ENCODE measurements at regions not wholly inside any gene's neighbourhood (a gene's known extent, or its start where the extent isn't known, plus 50 kb on each side); places are given as distances from the start of the nearest gene placed in this dataset.

DNA sequence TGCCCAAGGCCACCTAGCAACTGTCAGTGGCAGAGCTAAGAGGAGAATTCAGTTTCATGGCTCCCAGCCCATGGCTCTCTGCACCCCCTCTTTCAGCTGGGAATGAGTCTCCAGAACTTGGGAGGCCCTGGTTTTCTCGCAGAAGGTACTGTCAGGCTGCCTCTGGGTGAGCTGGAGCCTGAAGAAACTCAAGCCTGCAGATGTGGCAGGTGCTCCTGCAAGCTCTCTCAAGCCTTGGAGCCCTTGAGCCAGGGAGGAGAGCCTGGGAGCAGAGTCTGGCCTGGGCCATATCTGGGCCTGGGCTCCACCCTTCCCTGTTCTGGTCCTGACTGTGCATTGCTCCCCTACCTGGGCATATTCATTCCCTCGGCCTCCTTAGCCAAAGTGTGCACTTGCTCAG lies 74.4 kb upstream of the TLE3 start:
- Mint-ChIP-seq H3K36me3 (ENCODE audit: low read depth) (no peaks in the 10 kb centered on the region), H3K4me3 (ENCODE audit: low read depth) (no peak overlapping the region), H3K27me3 (ENCODE audit: low read depth) (peaks cover 35% of the 10 kb centered on the region), H3K9me3 (no peaks in the 10 kb centered on the region), H3K27ac (no peak overlapping the region), H3K4me1 (ENCODE audit: low read depth) (no peaks in the 10 kb centered on the region)
- intact Hi-C loops (cut with micrococcal nuclease), result no loop called here
- no peak for DNase-seq (ENCODE audit: low spot score)

DNA sequence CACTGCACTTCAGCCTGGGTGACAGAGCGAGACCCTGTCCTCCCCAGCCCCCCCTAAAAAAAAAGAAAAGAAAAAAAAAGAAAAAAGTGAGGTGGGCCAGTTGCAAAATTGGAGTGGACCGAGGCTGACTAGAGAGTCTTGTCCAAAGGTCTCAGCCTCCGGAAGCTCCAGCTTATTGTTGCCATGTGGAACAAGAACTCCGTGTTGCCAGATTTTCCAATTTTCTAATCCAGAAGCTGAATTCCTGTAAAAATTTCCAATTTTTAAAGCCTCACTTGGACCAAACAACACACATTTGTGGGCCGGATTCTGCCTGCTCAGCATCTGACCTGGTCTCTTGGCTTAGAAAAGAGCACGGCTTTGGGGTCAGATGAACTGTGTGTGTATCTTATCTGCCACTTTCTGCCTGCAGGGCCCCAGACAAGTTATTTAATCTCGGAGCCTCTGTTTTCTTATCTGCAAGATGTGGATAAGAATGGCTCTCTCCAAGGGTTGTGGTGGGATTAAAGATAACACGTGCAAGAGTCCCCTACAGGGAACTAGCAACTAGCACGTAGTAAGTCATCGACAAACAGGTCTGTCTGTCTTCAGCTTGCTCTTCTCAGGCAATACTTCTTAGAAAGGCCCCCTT lies 73.7 kb upstream of the TLE3 start:
- no peaks in the 10 kb centered on the region for H3K9me3 Mint-ChIP-seq
- intact Hi-C loops (cut with micrococcal nuclease), result no loop called here
- no peak overlapping the region for H3K4me3 Mint-ChIP-seq (ENCODE audit: low read depth)
- no peaks in the 10 kb centered on the region for H3K36me3 Mint-ChIP-seq (ENCODE audit: low read depth)
- peaks cover 35% of the 10 kb centered on the region for H3K27me3 Mint-ChIP-seq (ENCODE audit: low read depth)
- no peak for DNase-seq (ENCODE audit: low spot score)
- no peaks in the 10 kb centered on the region for H3K4me1 Mint-ChIP-seq (ENCODE audit: low read depth)
- no peak overlapping the region for H3K27ac Mint-ChIP-seq

DNA sequence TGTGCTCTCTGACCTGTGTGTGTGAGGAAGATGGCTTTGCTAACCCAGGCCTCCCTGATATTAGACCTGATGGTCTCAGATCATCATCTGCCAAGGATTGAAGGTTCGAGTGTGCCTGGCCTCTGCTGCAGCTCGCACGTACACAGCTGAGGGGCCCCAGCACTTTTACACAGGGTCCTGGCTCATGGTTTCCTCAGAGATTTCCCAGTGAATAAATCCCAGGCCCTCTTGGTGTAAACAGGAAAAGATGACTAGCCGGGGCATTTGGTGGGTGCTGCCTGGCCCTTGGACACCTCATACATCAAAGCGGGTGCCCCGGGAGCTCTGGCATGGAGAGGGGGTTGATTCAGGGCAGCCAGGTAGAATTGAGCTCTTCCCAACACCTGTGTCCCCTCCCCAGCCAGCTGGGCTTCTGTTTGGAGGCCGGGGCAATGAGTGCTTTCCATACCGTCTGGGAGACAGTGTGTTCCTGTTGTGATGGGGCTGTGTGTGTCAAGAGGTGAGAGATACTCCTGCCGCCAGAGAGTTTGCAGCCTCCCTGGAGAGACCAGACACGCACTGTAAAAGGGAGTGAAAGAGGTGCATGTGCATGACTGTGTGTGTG lies 72.5 kb upstream of the TLE3 start:
- H3K36me3 Mint-ChIP-seq (ENCODE audit: low read depth), result no peaks in the 10 kb centered on the region
- H3K4me1 Mint-ChIP-seq (ENCODE audit: low read depth), result no peaks in the 10 kb centered on the region
- no peak for DNase-seq (ENCODE audit: low spot score)
- intact Hi-C loops (cut with micrococcal nuclease), result no loop called here
- H3K4me3 Mint-ChIP-seq (ENCODE audit: low read depth), result no peak overlapping the region
- no peaks in the 10 kb centered on the region for H3K9me3 Mint-ChIP-seq
- H3K27ac Mint-ChIP-seq, result no peak overlapping the region
- H3K27me3 Mint-ChIP-seq (ENCODE audit: low read depth), result peaks cover 30% of the 10 kb centered on the region

DNA sequence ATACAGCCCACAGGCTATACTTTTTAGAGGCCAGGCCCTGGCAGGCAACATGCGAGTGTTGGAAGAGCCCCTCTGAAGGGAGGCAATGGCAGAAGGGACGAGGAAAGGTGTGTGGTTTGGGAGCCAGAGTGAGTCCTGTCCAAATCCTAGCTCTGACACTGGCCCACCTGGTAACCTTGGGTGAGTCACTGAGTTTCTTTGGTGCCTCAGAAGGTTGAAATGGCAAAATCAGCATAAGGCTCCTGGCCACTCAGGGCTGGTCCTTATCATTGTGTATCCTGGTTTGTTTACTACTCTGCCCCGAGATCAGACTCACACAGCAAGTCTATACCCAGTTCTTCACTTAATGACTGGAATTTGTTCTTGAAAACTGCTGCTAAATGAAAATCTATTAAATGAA lies 71.4 kb upstream of the TLE3 start:
- no peaks in the 10 kb centered on the region for H3K36me3 Mint-ChIP-seq (ENCODE audit: low read depth)
- intact Hi-C loops (cut with micrococcal nuclease), result no loop called here
- H3K9me3 Mint-ChIP-seq, result no peaks in the 10 kb centered on the region
- no peak for DNase-seq (ENCODE audit: low spot score)
- H3K4me1 Mint-ChIP-seq (ENCODE audit: low read depth), result no peaks in the 10 kb centered on the region
- peaks cover 27% of the 10 kb centered on the region for H3K27me3 Mint-ChIP-seq (ENCODE audit: low read depth)
- H3K27ac Mint-ChIP-seq, result no peak overlapping the region
- no peak overlapping the region for H3K4me3 Mint-ChIP-seq (ENCODE audit: low read depth)

DNA sequence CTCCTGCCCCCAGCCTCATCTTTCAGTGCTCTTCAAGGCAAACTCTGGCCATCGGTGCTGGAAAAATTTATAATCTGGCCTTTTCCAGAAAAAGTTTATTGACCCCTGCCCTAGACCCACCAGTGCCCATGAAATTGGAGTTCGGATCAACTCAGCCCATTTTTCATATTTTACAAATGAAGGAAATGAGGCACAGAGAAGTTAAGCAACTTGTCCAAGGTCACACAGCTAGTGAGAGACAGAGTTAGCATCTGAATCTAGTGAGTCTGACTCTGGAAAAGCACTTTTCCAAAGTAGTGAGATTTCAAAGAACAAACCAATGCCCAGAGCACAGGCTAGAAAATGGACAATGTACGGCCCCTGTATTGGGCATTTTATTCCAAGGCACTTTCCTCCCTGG lies 69.4 kb upstream of the TLE3 start:
- no peak for DNase-seq (ENCODE audit: low spot score)
- Mint-ChIP-seq H3K9me3 (no peaks in the 10 kb centered on the region), H3K36me3 (ENCODE audit: low read depth) (no peaks in the 10 kb centered on the region), H3K27me3 (ENCODE audit: low read depth) (peaks cover 20% of the 10 kb centered on the region), H3K4me3 (ENCODE audit: low read depth) (no peak overlapping the region), H3K4me1 (ENCODE audit: low read depth) (no peaks in the 10 kb centered on the region), H3K27ac (no peak overlapping the region)
- intact Hi-C loops (cut with micrococcal nuclease), result no loop called here

DNA sequence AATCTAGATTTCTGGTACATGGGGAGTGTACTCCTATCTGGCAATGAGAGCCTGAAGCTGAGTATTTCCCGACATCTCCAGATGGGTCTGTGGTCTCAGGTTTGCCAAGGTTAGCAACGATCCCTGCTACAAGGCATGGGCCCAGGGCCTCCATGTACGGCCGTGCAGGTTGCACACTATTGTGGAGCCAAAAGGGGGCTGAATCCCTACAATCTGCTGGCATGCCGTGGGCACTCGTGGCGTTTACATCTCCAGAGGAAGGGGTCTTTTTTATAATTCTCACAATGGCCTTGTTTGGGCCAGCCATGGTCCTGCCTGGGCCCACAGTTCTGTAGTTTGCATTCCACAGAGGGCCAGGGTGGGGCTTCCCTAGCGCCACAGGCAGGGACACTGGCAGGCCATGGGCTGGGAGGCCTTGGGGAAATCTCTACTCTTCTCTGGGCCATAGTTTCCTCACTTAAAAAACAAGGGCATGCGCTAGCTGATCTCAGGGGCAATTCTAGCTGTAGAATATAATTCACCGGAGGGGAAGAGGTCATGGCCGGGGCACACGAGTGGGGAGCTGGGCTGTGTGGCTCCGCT lies 68.9 kb upstream of the TLE3 start:
- H3K27me3 Mint-ChIP-seq (ENCODE audit: low read depth), result peaks cover 19% of the 10 kb centered on the region
- no peak for DNase-seq (ENCODE audit: low spot score)
- H3K4me1 Mint-ChIP-seq (ENCODE audit: low read depth), result no peaks in the 10 kb centered on the region
- no peak overlapping the region for H3K4me3 Mint-ChIP-seq (ENCODE audit: low read depth)
- no peaks in the 10 kb centered on the region for H3K9me3 Mint-ChIP-seq
- no peak overlapping the region for H3K27ac Mint-ChIP-seq
- H3K36me3 Mint-ChIP-seq (ENCODE audit: low read depth), result no peaks in the 10 kb centered on the region
- intact Hi-C loops (cut with micrococcal nuclease), result no loop called here

DNA sequence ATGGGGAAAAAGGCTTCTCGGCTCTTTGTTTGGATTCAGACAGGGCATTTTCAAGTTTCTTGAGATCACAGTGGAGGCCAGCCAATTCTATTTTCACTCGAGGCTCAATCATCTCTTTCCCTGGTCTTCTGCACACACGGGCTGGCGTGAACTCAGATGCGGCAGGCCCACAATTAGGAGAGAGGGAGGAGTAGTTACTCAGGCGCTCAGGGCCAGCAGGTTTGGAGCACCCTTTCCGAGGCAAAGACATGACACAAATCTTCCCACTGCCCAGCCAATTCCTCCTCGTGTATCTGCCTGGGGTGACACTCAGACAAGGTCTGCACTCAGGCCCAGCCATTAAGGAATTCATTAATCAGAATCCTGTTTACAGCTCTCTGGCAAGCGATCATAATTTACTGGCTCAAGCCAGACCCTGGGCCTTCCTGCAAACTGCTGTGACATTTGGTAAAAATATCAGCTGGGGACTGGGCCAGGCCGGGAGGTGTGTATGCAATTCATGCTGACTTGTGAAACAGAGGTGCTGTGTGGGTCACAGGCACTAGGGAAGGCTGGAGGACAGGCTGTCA lies 68.1 kb upstream of the TLE3 start:
- Mint-ChIP-seq H3K9me3 (no peaks in the 10 kb centered on the region), H3K27ac (no peak overlapping the region), H3K4me1 (ENCODE audit: low read depth) (no peaks in the 10 kb centered on the region), H3K4me3 (ENCODE audit: low read depth) (no peak overlapping the region), H3K27me3 (ENCODE audit: low read depth) (peaks cover 21% of the 10 kb centered on the region), H3K36me3 (ENCODE audit: low read depth) (no peaks in the 10 kb centered on the region)
- intact Hi-C loops (cut with micrococcal nuclease), result no loop called here
- no peak for DNase-seq (ENCODE audit: low spot score)

DNA sequence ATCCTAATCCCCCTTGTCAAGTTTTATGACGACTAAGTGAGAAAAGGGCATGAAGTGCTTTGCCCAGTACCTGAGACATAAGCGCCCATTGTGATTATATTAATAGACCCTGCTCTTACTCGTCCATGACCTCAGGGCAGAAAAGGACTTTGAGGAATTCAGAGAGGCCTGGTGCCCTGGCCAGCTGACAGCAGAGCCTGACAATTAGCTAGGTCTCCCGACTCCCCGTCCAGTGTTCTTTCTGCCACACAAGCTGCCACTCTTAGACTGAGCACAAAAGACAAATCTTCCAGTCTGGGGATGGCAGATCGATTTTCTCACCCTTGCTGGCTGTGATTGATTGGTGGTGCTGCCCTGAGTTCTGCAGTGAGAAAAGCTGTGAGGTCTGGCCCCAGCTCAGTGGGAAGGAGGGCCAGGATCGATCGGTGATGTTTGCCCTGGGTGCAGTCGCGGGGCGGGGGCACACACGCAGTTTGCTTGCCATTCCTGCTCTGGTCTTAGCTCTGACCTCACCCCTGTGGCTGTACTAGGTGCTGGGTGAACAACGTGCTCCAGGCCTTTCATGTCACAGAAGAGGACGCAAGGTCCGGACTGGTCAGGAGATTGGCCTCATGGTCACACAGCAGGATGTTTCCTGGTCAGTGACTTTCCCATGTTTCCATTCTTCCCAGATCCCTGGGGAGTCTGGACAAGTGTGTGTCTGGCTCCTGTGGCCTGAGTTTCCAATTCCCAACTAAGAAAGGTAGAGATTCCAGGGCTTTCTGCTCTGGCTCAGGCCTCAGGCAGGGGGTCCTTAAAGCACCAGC lies 67.4 kb upstream of the TLE3 start:
- Mint-ChIP-seq H3K4me3 (ENCODE audit: low read depth) (no peak overlapping the region), H3K27ac (no peak overlapping the region), H3K9me3 (no peaks in the 10 kb centered on the region), H3K36me3 (ENCODE audit: low read depth) (no peaks in the 10 kb centered on the region), H3K27me3 (ENCODE audit: low read depth) (peaks cover 18% of the 10 kb centered on the region), H3K4me1 (ENCODE audit: low read depth) (no peaks in the 10 kb centered on the region)
- intact Hi-C loops (cut with micrococcal nuclease), result no loop called here
- no peak for DNase-seq (ENCODE audit: low spot score)

DNA sequence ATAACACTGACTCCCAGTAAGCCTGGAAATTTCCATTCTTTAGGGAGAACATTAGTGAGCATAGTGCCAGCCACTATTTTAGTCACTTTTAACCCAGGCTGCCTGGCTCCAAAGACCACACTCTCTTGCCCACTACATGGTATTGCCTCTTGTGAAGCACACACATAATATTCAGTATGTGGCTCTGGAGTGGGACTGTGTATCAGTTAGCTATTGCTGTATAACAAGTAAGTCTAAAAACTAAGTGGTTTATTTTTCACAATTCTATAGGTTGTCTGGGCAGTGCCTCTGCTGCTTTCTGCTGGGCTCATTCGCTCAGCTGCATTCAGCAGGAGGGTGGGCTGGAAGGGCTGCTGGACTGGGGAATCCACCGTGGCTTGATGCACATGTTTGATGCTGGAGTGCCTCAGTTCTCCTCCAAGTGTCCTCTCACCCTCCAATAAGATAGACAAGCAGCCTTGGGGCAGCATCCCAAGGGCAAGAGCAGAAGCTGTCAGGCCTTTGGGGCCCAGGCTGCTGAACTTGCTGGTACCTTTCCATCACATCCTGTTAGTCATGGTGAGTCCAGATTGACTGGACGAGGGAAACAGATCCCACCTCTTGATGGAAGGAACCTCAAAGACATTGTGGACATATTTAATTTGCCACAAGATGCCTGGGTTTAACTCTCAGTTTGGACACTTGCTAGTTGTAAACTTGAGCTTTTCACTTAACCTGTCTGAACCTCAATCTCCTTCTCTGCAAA lies 66.6 kb upstream of the TLE3 start:
- H3K4me1 Mint-ChIP-seq (ENCODE audit: low read depth), result no peaks in the 10 kb centered on the region
- H3K27ac Mint-ChIP-seq, result no peak overlapping the region
- no peak for DNase-seq (ENCODE audit: low spot score)
- H3K36me3 Mint-ChIP-seq (ENCODE audit: low read depth), result no peaks in the 10 kb centered on the region
- intact Hi-C loops (cut with micrococcal nuclease), result no loop called here
- H3K9me3 Mint-ChIP-seq, result no peaks in the 10 kb centered on the region
- H3K27me3 Mint-ChIP-seq (ENCODE audit: low read depth), result peaks cover 22% of the 10 kb centered on the region
- H3K4me3 Mint-ChIP-seq (ENCODE audit: low read depth), result no peak overlapping the region

DNA sequence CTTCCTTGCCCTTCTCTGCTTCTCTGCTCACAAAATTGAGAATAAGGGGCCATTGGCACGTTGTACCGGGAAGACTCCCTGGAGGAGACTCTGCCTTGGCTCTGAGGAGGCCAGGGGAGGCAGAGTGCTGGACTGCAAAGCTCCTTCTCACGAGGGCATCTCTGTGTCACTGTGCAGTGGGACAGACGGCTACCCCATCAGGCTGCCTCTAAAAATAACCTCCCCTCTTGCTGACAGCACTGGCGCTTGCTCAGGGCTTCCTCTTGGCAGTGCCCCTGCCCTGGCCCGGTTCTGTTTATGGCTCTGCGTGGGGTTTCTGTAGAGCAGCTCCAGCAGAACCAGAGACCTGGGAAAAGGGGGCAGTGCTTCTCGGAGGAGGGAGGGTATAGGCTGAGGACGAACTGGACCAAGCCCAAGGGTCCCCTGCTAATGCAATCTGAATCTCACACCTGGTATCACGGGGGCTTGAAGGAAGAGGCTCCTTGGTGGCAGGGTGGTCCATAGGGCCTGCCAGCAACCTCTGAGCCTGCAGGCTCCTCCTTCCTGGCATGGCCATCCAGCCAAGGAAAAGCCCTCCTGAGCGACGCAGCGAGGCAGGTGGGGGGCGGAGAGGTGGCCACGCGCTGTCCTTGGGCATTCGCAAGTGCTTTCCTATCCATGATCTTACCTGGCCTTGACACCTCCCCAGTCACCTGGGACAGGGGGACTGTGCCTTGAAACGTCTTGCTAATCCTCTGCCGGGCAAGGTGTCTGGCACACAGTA lies 63.3 kb upstream of the TLE3 start:
- intact Hi-C loops (cut with micrococcal nuclease), result no loop called here
- Mint-ChIP-seq H3K27me3 (ENCODE audit: low read depth) (peaks cover 23% of the 10 kb centered on the region), H3K4me1 (ENCODE audit: low read depth) (no peaks in the 10 kb centered on the region), H3K9me3 (no peaks in the 10 kb centered on the region), H3K4me3 (ENCODE audit: low read depth) (no peak overlapping the region), H3K36me3 (ENCODE audit: low read depth) (no peaks in the 10 kb centered on the region), H3K27ac (no peak overlapping the region)
- DNase-seq (ENCODE audit: low spot score), result no peak

DNA sequence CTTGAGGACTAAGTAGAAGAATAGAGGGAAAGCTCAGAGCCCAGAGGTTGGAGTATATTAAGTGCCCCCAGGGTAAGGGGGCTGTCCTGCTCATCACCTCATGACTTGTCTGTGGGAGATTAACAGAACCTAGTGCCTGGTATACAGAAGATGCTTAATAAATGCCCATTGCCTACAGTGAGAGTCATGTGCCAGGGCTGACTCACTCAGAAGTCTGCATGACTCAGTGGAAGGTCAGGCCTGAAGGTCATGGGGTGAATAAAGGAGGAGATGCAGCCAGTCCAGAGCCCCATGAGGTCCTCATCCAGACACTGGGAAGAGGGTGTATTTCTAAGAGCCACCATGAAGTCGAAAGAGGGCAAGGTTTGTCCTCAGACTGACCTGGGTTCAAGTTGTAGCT lies 62.5 kb upstream of the TLE3 start:
- H3K9me3 Mint-ChIP-seq, result no peaks in the 10 kb centered on the region
- peaks cover 26% of the 10 kb centered on the region for H3K27me3 Mint-ChIP-seq (ENCODE audit: low read depth)
- H3K4me1 Mint-ChIP-seq (ENCODE audit: low read depth), result no peaks in the 10 kb centered on the region
- no peaks in the 10 kb centered on the region for H3K36me3 Mint-ChIP-seq (ENCODE audit: low read depth)
- H3K4me3 Mint-ChIP-seq (ENCODE audit: low read depth), result no peak overlapping the region
- DNase-seq (ENCODE audit: low spot score), result no peak
- no peak overlapping the region for H3K27ac Mint-ChIP-seq
- intact Hi-C loops (cut with micrococcal nuclease), result no loop called here

DNA sequence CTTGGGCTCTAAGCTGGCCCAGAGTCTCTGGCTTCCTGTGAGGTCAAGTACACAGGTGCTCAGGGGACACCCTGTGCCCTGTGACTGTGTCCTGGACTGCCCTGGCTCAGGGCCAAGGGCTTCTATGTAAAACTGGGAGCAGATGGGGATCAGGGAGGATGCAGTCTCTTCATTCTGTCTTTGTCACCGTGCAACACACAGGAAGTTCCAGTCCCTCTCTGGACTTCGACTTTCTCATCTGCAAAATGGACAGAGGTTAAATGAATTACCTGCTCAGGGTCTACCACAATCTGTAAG lies 61.9 kb upstream of the TLE3 start:
- Mint-ChIP-seq H3K27me3 (ENCODE audit: low read depth) (peaks cover 32% of the 10 kb centered on the region), H3K27ac (no peak overlapping the region), H3K4me3 (ENCODE audit: low read depth) (no peak overlapping the region), H3K4me1 (ENCODE audit: low read depth) (no peaks in the 10 kb centered on the region), H3K9me3 (no peaks in the 10 kb centered on the region), H3K36me3 (ENCODE audit: low read depth) (no peaks in the 10 kb centered on the region)
- DNase-seq (ENCODE audit: low spot score), result no peak
- intact Hi-C loops (cut with micrococcal nuclease), result no loop called here

Measured in activated T-helper 2 cell treated with anti-CD3 and anti-CD28 coated beads, Interferon-gamma antibody, Interleukin-2, Interleukin-4, amounts not matched to agents 10 μg/mL and 5 μg/mL and 100 μg/mL, durations not matched to agents 14 hours and 24 hours and 36 hours (primary cell).